ENCODE measurements at regions not wholly inside any gene's neighbourhood (a gene's known extent, or its start where the extent isn't known, plus 50 kb on each side); places are given as distances from the start of the nearest gene placed in this dataset.

DNA sequence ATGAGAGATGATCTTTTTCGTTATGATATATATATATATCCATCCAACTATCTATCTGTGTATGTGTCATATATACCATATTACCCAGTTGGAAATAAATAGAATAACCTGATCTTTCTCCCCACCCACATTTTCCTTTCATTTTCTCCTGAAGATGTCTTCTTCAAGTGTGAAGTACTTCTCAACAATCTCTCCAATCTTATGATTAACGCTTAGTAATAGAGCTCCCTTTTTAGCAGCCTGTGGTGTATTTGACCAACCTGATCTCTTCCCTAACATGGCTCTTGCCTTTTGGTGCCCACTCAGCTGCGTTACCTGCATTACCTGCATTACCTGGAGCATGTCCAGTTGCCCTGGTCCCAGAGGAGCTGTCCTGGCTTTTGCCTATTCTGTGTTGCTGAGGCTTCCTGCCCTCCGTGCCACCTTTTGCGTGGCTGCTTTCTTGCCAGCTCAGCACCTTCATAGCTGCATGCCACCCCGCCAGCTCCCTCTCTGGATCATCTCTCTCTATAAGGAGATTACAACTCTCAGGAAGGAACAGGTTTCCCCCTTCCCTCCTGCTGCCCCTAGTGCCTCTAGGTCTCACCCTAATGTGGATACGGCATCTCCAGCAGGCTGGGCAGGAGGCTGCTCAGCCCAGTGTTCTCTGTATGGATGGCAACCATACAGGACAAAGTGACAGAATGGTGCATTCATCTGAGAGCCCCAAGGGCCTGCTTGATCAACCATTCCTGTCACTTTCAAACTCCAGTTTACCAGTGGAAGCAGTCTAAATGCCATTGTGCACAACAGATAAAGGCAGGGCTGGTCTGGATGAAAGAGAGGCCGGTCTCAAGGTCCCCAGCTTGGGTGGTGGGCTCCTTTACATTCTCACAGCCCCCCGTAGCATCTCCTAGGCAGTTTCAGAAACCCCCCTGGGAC, 126.7 kb downstream of the GADD45G start:
- no peak for DNase-seq
- TF ChIP-seq POLR2A (IDR thresholded peaks at IDR 0.05; ENCODE audit: low read length) (no peak), GATA1 (IDR thresholded peaks at IDR 0.05; ENCODE audit: low read depth, low read length) (no peak)

DNA sequence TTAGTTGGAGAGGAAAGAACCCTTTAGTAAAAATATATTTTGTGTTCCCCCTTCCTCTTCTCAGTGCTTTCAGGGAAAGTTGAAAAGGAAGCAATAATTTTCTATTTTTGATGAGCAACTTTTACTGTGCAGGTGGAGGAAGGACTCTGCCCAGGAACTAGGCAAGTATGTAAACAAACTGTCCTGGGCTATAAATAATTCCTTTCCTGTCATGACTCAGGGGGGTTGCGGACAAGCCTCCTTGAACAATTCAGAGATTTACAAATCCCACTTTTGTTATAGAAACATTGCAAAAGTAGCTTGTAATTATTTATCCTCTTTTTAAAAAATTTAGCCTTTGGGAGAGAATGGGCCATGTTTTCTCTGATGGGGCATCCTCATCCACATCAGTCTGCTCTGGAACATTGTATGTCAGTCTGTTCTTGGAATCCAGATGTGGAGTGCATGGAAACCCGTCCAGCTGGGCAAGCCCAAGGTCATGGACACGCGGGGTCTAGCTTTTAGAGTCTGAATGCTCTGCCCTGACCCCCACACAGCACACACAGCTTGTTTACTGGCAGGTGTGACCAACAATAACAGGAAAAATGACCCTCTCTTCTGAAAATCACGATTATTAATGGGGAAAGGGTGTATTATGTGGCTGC, 127.6 kb downstream of the GADD45G start:
- TF ChIP-seq POLR2A (IDR thresholded peaks at IDR 0.05; ENCODE audit: low read length) (no peak), GATA1 (IDR thresholded peaks at IDR 0.05; ENCODE audit: low read depth, low read length) (no peak)
- no peak for DNase-seq

DNA sequence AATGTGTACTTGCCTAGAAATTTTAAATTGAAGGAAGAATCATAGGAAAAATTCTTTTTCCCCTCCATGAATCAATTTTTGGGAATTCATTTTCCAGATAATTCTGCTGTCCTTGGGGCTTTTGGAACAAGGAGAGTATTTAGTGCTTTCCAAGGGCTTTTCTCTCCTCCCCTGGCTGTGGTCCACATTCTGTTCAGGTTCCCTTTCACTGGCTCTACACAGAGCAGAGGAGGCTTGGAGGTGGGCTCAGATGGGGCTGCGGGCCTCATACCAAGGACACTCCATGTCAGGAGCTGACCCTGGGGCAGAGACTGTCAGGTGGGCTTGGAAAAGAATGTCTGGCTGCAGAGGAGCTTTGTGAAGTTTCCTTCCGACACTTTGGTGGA, 128.1 kb downstream of the GADD45G start:
- TF ChIP-seq GATA1 (IDR thresholded peaks at IDR 0.05; ENCODE audit: low read depth, low read length) (no peak), POLR2A (IDR thresholded peaks at IDR 0.05; ENCODE audit: low read length) (no peak)
- no peak for DNase-seq

DNA sequence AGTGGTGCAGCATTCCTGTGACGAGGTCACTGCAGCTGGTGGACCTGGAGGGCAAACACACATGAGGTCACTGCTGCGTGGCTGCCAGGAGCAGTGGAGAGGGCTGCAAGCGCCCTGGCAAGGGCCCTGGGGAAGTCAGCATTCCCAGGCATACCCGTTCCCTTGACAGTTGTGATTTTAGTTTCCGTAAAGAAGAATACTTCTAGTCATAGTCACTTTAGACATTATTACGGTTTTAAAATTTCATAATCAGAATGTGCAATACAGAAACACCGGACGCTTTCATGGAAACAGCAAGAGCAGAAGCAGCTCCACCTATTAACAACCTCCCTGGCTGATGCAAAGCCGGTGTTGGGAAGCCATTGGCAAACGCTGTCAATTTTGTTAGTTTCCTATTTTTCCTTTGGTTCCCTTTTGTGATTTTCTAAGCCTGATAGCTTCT, 129.8 kb downstream of the GADD45G start:
- TF ChIP-seq GATA1 (IDR thresholded peaks at IDR 0.05; ENCODE audit: low read depth, low read length): no peak
- no peak for TF ChIP-seq POLR2A (IDR thresholded peaks at IDR 0.05; ENCODE audit: low read length)
- no peak for DNase-seq

DNA sequence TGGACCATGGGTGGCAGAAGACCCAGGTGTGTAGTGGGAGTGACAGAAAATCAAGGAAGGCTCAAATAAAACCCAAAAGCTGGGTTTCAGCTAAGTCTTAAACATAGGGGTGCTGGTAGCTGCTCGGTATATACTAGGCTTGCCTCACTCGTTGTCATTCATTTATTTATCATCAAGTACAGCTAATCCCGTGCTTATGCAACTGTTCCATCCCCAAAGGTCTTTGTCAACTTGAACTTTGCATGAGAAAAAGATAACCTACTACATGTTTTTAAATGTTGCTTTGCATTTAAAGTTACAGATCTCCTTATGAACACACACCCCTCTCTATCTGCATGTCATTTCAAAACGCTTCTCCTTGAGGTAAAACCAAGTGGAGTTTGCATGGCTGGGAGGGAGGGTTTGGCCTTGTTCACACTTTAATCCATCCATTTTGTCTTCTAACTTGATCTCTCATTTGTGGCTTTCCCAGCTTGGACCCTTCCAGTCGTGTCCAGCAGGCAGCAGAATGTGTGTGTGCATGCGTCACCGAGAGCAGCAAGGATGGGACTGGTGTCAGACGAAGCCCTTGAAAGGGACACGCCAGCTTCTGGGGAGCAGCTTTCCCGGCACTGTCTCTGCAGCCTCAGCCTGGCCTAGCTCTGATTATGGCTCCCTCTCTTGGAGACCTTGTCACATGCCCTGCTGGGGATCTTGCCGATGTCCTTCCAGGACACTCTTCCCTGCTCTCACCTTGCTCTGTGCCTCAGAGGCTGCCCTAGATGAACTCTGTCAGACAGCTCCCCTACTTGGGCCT, 133.5 kb downstream of the GADD45G start:
- DNase-seq: no peak
- no peak for TF ChIP-seq POLR2A (IDR thresholded peaks at IDR 0.05; ENCODE audit: low read length)
- TF ChIP-seq GATA1 (IDR thresholded peaks at IDR 0.05; ENCODE audit: low read depth, low read length): no peak

DNA sequence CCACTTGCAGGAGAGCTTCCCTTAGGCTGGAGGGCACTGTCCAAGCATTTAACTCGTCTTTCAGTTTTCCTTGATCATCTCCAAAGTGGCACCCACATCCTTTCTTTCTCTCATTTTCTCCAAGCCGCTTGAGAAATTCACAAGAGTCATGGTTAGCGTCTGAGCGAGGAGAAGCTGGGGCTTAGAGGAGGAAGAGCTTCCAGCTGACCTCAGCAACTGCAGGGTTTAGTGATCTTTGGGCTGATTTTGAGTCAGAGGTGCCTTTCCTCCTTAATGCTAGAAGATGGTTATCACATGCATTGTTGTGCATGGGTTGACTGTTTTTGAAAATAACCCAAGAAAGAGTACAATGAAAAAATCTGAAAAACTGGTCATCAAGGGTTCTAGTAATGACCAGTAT, 134.7 kb downstream of the GADD45G start:
- no peak for DNase-seq
- TF ChIP-seq POLR2A (IDR thresholded peaks at IDR 0.05; ENCODE audit: low read length): no peak
- no peak for TF ChIP-seq GATA1 (IDR thresholded peaks at IDR 0.05; ENCODE audit: low read depth, low read length)

DNA sequence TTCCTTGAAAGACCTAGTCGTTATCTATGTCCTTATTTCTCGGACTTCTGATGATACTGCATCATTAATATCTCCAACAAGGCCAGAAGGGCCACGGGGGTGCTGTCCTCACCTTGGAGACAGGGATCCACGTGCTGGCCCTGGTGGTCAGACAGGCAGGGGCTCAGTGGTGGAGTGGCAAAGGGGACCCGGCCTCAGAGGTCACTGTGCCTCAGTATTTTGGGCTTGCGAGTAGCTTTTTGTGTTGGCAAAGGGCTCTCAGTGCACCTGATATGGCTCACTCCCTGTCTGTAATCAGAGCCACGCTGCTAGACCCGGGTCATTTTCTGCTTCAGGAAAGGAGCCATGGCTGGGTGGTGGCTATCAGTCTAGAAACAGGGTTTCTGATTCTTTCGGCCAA, 135.1 kb downstream of the GADD45G start:
- no peak for DNase-seq
- TF ChIP-seq GATA1 (IDR thresholded peaks at IDR 0.05; ENCODE audit: low read depth, low read length) (no peak), POLR2A (IDR thresholded peaks at IDR 0.05; ENCODE audit: low read length) (no peak)

DNA sequence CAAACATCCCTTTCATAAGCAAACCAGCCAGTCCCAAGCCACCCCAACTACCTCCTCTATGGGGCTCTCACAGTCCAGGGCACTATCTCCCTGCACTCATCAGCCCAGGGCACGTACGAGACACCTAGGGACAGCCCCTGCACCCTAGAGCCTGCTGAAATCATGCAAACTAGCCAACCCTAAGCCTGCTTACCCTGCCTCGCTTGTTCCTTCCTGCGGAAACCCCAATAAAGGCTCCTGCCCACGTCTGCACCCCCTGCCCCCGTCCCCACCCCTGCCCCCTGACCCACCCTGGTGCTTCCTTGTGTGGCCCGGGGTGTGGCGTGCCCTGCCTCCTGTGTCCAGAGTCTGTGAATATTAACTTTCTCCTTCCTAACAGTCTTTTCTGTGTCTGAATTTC, 135.9 kb downstream of the GADD45G start:
- TF ChIP-seq POLR2A (IDR thresholded peaks at IDR 0.05; ENCODE audit: low read length) (no peak), GATA1 (IDR thresholded peaks at IDR 0.05; ENCODE audit: low read depth, low read length) (no peak)
- DNase-seq: no peak

DNA sequence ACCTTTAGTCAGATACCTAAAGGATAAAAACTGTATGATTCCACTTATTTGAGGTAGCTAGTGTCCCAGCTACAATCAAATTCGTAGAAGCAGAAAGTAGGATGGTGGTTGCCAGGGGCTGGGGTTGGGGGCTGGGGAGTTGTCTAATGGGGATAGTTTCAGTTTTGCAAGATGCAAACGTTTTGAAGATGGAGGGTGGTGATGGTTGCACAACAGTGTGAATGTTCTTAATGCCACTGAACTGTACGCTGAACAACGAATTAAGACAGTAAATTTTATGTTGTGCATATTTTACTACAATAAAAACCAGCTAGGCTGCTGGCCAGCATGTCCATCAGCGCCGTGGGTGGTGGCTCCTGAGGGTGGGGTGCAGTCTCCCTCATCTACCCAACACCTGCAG, 137.8 kb downstream of the GADD45G start:
- TF ChIP-seq GATA1 (IDR thresholded peaks at IDR 0.05; ENCODE audit: low read depth, low read length): no peak
- no peak for TF ChIP-seq POLR2A (IDR thresholded peaks at IDR 0.05; ENCODE audit: low read length)
- DNase-seq: no peak

DNA sequence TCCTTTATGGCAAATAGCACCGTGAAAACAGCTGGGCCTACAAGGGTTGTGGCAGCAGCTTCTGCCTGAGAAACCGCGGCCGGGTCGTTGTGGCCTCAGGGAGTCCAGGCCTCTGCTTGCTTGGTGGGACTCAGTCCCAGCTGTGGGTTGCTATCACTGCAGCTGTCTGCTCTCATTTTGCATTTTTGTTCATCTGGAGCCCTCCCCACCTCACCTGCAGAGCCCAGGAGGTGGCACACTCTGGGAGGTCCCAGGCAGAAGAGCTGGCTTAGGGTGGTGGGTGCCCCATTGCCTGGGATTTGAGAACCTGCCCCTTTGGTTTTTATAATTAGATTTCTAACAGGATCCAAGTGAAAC, 138.4 kb downstream of the GADD45G start:
- TF ChIP-seq GATA1 (IDR thresholded peaks at IDR 0.05; ENCODE audit: low read depth, low read length): no peak
- no peak for DNase-seq

DNA sequence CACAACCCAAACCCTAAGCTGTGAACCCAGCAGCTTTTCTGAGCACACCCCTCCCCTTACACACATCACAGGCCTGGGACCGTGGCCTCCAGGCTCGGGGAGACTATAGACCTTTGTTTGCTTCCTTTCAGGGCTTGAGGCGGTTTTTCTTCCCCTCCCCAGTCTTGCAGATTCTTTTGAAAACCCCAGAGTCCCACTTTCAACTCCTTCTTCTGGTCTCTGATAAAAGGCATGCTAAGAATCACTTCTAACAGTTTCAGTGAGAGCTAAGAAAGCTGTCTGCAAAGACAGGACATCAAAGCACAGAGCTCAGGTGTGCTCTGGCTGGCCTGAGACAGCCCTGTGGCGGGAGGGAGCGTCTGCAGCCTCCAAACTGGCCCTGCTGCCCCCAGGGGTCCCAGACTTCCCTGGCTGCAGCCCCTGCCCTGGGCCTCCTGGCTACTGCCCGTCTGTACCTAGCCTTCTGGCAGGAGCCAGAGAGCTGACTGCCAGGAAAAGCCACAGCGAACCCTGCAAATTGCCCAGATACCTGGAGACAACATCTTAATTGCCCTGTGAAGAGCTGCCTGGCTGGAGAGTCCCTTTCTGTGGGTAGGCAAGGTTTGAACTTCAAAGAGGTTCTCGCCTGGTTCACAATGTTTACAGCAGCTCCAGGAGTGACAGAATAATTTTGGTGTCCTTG, 138.9 kb downstream of the GADD45G start:
- no peak for TF ChIP-seq GATA1 (IDR thresholded peaks at IDR 0.05; ENCODE audit: low read depth, low read length)
- TF ChIP-seq POLR2A (IDR thresholded peaks at IDR 0.05; ENCODE audit: low read length): no peak
- DNase-seq: no peak

DNA sequence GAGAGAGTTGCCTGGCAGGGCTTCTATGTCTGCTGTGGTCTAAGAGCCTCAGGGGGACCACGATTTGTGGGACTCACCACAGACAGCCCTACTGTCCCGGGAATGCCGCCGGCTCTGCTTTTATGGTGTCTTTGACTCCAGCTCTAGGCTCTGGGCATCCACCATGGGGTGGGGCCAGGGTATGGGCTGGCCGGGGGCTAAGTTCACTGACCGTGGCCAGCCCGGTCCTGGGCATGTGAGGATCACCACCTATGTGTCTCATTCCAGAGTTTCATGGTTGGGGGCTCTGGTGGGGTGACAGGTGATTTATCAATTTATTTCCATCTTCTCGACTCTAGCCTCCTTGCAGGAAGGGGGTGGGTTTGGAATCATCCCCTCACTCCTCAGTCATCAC, 139.4 kb downstream of the GADD45G start:
- DNase-seq: no peak
- TF ChIP-seq POLR2A (IDR thresholded peaks at IDR 0.05; ENCODE audit: low read length): no peak
- no peak for TF ChIP-seq GATA1 (IDR thresholded peaks at IDR 0.05; ENCODE audit: low read depth, low read length)

DNA sequence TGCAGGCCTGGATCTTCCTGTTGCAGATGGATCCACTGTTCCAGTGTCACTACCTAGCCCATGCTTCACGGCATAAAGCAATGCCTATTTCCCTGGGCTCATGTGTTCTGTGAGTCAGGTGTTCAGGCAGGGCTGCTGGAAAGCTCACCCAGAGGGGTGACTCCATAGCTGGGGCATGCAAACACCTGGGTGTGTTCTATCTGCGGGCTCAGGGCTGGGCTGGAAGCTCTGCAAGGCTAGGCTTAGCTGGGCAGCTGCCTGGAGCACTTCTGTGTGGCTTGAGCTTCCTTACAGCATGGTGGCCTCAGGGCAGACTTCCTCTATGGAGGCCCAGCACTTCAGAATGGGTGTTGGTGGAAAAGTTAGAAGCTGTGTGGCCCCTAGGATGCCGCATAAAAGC, 139.9 kb downstream of the GADD45G start:
- TF ChIP-seq POLR2A (IDR thresholded peaks at IDR 0.05; ENCODE audit: low read length): no peak
- DNase-seq: no peak
